ENCODE measurements at regions not wholly inside any gene's neighbourhood (a gene's known extent, or its start where the extent isn't known, plus 50 kb on each side); places are given as distances from the start of the nearest gene placed in this dataset.

GRCh38 chr9:129349665-129349947 lies 171.5 kb upstream of the IER5L start:
- TF ChIP-seq GABPA (IDR thresholded peaks at IDR 0.05; ENCODE audit: borderline replicate concordance, insufficient read depth, low read length): no peak
- TF ChIP-seq CTCF (IDR thresholded peaks at IDR 0.05; ENCODE audit: control extremely low read depth in 1 of 3, insufficient read depth in 1 of 3, low read depth in 1 of 3, low read length in 3 of 3): no peak
- TF ChIP-seq POLR2A (IDR thresholded peaks at IDR 0.05; ENCODE audit: control extremely low read depth in 1 of 2, low read depth in 2 of 2, low read length in 2 of 2): no peak
- TF ChIP-seq TAF1 (IDR thresholded peaks at IDR 0.05; ENCODE audit: low read depth, low read length): no peak
- no peak for TF ChIP-seq EZH2 (IDR thresholded peaks at IDR 0.05; ENCODE audit: low read depth, low read length, severe bottlenecking)
- no peak for TF ChIP-seq EP300 (IDR thresholded peaks at IDR 0.05; ENCODE audit: borderline replicate concordance in 1 of 2, low read depth in 2 of 2, low read length in 2 of 2)
- no peak for TF ChIP-seq FOSL1 (IDR thresholded peaks at IDR 0.05; ENCODE audit: insufficient read depth, low read depth, low read length)
